Adrenal gland (tissue), 9 donors: ENCODE measurements at regions not wholly inside any gene's neighbourhood (a gene's known extent, or its start where the extent isn't known, plus 50 kb on each side); places are given as distances from the start of the nearest gene placed in this dataset.
A peak's percentile ranks its signal among the peaks of the same experiment; 100 is the strongest.

Experiments used
- DNase-seq, 7 donors: peaks; one replicate each; pipeline ENCODE4 v3.0.0-alpha.2; 2019 to 2020
- H3K27ac ChIP-seq, 5 donors: fragments of 200-600 bp; sonication (generic) in 4 of 5; 1 replicate in 3 of 5; 2 replicates in 2 of 5; pipeline versions ENCODE4 v1.5.1 to v1.8.0; 2016 to 2020; ENCODE audit warnings: mild to moderate bottlenecking in 1 of 5
- H3K27me3 ChIP-seq: fragments of 200-600 bp; 2 replicates; pipeline ENCODE4 v1.8.0; 2021
- H3K36me3 ChIP-seq, 2 donors: fragments of 200-600 bp; replicated peaks in 1 of 2; 1 replicate in 1 of 2; 2 replicates in 1 of 2; pipeline versions ENCODE4 v1.5.1 to v1.8.0; 2018 to 2022
- H3K4me1 ChIP-seq, 2 donors: fragments of 200-600 bp; replicated peaks in 1 of 2; 1 replicate in 1 of 2; 2 replicates in 1 of 2; pipeline versions ENCODE4 v1.5.1 to v1.8.0; 2018 to 2021
- H3K4me3 ChIP-seq, 4 donors: fragments of 200-600 bp; sonication (generic) in 3 of 4; one replicate each; pipeline ENCODE4 v1.5.1; 2016 to 2018
- H3K9me3 ChIP-seq, 3 donors: fragments of 200-600 bp; sonication (generic) in 1 of 3; replicated peaks in 1 of 3; 1 replicate in 2 of 3; 2 replicates in 1 of 3; pipeline versions ENCODE4 v1.5.1 to v1.8.0; 2016 to 2021
- POLR2A ChIP-seq, 2 donors: fragments of 450-650 bp; IDR thresholded peaks; one replicate each; pipeline ENCODE4 v1.6.1; 2017; ENCODE audit warnings: antibody characterized with exemption in 2 of 2, mild to moderate bottlenecking in 2 of 2, moderate library complexity in 1 of 2
- WGBS, 4 donors: extraction: QIAGEN DNeasy Blood & Tissue Kit in 2 of 4; methylation state at CpG; one replicate each; pipeline versions ENCODE4 v1.1.5 to v1.1.7; 2013 to 2017; 5-methylcytosine and 5-hydroxymethylcytosine counted together
- intact Hi-C, 2 donors: fragments of 100-400 bp; cut with DNase I; formaldehyde crosslinking; loops; one replicate each; pipeline versions ENCODE4 v1.14.1 to v1.15.0; 2022 to 2023
- TF ChIP-seq, protein P1 (sequence below), 6 experiments: fragments of 450-650 bp in 4 of 6; fragments of 200-600 bp in 2 of 6; sonication (generic) in 1 of 6; IDR thresholded peaks; 1 replicate in 5 of 6; 2 replicates in 1 of 6; pipeline versions ENCODE4 v1.5.1 to v1.8.0; 2016 to 2021; ENCODE audit warnings: antibody characterized with exemption in 6 of 6, mild to moderate bottlenecking in 2 of 6, moderate library complexity in 1 of 6
- donor health status: healthy with polysubstance abuse.
- donor health status: Bipolar disorder and iron deficiency.
- donor health status: DM: yes; HTN: yes; CAD: no.
- donor health status: DM: no; HTN: no; CAD: no.
- donor health status: DM: no; HTN: no; CAD: no.

- DNase-seq: no peak
- Histone ChIP-seq H3K9me3 (no peaks in the 10 kb centered on the region), H3K27me3 (no peaks in the 10 kb centered on the region), H3K4me3 (no peak overlapping the region), H3K36me3 (no peaks in the 10 kb centered on the region), H3K4me1 (no peaks in the 10 kb centered on the region), H3K27ac (no peak overlapping the region)
- TF ChIP-seq, protein P1, sequence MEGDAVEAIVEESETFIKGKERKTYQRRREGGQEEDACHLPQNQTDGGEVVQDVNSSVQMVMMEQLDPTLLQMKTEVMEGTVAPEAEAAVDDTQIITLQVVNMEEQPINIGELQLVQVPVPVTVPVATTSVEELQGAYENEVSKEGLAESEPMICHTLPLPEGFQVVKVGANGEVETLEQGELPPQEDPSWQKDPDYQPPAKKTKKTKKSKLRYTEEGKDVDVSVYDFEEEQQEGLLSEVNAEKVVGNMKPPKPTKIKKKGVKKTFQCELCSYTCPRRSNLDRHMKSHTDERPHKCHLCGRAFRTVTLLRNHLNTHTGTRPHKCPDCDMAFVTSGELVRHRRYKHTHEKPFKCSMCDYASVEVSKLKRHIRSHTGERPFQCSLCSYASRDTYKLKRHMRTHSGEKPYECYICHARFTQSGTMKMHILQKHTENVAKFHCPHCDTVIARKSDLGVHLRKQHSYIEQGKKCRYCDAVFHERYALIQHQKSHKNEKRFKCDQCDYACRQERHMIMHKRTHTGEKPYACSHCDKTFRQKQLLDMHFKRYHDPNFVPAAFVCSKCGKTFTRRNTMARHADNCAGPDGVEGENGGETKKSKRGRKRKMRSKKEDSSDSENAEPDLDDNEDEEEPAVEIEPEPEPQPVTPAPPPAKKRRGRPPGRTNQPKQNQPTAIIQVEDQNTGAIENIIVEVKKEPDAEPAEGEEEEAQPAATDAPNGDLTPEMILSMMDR (IDR thresholded peaks at IDR 0.05): no peak
- TF ChIP-seq POLR2A (IDR thresholded peaks at IDR 0.05): no peak
- intact Hi-C loops: no loop called here
- WGBS, 4 donors: 51 to 57% (median 54%) methylated on average over 2 of the region's 2 CpGs
Measured at GRCh38 chr6:113120224-113120581, 736.9 kb upstream of the MARCKS start.

- Histone ChIP-seq H3K36me3 (no peaks in the 10 kb centered on the region), H3K4me1 (no peaks in the 10 kb centered on the region), H3K4me3 (no peak overlapping the region), H3K27ac (peak overlapping the region in 1 of 5 donors; percentile 53), H3K9me3 (no peaks in the 10 kb centered on the region), H3K27me3 (no peaks in the 10 kb centered on the region)
- DNase-seq: peak in 4 of 7 donors; percentile 9 to 24 (median 18)
- TF ChIP-seq, protein P1 (IDR thresholded peaks at IDR 0.05): no peak
- WGBS, 4 donors: 52 to 66% (median 58%) methylated on average over 7 of the region's 7 CpGs
- intact Hi-C loops: no loop called here
Measured at GRCh38 chr6:113120582-113121285, 736.4 kb upstream of the MARCKS start.

DNA sequence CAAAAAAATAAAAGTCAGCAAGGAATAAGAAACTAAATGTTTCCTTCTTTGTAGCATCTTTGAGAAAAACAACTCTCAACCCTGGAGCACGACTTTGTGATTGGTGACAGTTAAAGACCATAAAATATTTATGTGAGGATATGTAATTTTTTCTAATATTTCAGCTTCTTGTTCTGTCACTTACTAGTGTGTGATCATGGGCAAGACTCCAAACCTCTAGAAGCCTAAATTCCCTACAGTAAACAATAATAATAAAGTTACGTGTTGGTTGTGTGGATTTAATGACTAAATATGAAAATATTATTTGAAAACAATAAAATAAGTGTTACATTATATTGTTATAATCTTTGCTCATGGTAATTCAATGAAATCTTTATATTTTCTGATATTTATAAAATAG is 735.6 kb upstream of the MARCKS start:
- H3K36me3 ChIP-seq: no peaks in the 10 kb centered on the region
- H3K9me3 ChIP-seq: no peaks in the 10 kb centered on the region
- intact Hi-C loops: no loop called here
- TF ChIP-seq, protein P1 (IDR thresholded peaks at IDR 0.05): no peak
- TF ChIP-seq POLR2A (IDR thresholded peaks at IDR 0.05): no peak
- H3K4me3 ChIP-seq: no peak overlapping the region
- WGBS, 4 donors: 78 to 86% (median 83%) methylated on average over 2 of the region's 2 CpGs
- H3K27me3 ChIP-seq: no peaks in the 10 kb centered on the region
- H3K4me1 ChIP-seq: no peaks in the 10 kb centered on the region
- DNase-seq: no peak
- H3K27ac ChIP-seq: no peak overlapping the region

DNA sequence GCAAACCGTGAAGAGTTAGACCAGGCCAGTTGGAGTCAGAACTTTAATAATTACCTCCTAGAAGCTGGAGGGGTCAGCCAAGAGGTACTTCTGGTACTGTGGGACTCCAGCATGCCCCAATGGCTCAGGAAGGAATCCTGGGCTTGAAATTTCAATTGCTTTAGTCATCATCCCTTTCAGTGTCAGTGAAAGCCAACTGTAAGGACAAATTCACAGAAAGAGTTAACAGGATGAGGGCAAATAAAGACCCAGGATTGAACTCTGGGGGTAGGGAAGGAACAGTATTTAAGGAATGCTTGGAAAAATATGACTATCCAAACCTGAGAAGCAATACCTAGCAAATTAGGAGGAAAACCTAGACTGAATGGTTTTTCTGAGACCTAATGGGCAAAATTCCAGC is 735.1 kb upstream of the MARCKS start:
- Histone ChIP-seq H3K4me3 (no peak overlapping the region), H3K27ac (no peak overlapping the region), H3K9me3 (no peaks in the 10 kb centered on the region), H3K36me3 (no peaks in the 10 kb centered on the region), H3K27me3 (no peaks in the 10 kb centered on the region), H3K4me1 (no peaks in the 10 kb centered on the region)
- 58 to 71% (median 62%) methylated on average over 1 of the region's 1 CpG for WGBS, 4 donors
- peak in 3 of 7 donors; percentile 14 to 23 (median 16) for DNase-seq
- intact Hi-C loops: no loop called here
- TF ChIP-seq, protein P1 (IDR thresholded peaks at IDR 0.05): no peak
- TF ChIP-seq POLR2A (IDR thresholded peaks at IDR 0.05): no peak
